ENCODE measurements at regions not wholly inside any gene's neighbourhood (a gene's known extent, or its start where the extent isn't known, plus 50 kb on each side); places are given as distances from the start of the nearest gene placed in this dataset.

DNA sequence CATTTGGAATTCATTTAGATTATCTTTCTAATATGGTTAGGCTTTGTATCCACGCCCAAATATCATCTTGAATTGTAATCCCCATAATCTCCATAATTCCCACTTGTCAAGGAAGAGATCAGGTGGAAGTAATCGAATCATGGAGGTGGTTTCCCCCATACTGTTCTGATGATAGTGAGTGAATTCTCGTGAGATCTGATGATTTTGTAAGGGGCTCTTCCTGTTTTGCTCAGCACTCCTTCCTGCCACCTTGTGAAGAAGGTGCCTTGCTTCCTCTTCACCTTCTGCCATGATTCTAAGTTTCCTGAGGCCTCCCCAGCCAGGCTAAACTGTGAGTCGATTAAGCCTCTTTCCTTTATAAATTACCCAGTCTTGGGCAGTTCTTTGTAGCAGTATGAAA, 527.5 kb upstream of the ARRDC3 start:
- no peak for DNase-seq (ENCODE audit: low read depth)
- H3K4me3 ChIP-seq (replicated peaks; ENCODE audit: low read depth, low read length) = no peak overlapping the region
- TF ChIP-seq, protein P1, sequence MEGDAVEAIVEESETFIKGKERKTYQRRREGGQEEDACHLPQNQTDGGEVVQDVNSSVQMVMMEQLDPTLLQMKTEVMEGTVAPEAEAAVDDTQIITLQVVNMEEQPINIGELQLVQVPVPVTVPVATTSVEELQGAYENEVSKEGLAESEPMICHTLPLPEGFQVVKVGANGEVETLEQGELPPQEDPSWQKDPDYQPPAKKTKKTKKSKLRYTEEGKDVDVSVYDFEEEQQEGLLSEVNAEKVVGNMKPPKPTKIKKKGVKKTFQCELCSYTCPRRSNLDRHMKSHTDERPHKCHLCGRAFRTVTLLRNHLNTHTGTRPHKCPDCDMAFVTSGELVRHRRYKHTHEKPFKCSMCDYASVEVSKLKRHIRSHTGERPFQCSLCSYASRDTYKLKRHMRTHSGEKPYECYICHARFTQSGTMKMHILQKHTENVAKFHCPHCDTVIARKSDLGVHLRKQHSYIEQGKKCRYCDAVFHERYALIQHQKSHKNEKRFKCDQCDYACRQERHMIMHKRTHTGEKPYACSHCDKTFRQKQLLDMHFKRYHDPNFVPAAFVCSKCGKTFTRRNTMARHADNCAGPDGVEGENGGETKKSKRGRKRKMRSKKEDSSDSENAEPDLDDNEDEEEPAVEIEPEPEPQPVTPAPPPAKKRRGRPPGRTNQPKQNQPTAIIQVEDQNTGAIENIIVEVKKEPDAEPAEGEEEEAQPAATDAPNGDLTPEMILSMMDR (IDR thresholded peaks at IDR 0.05; ENCODE audit: low read length, missing control alignments) = no peak

DNA sequence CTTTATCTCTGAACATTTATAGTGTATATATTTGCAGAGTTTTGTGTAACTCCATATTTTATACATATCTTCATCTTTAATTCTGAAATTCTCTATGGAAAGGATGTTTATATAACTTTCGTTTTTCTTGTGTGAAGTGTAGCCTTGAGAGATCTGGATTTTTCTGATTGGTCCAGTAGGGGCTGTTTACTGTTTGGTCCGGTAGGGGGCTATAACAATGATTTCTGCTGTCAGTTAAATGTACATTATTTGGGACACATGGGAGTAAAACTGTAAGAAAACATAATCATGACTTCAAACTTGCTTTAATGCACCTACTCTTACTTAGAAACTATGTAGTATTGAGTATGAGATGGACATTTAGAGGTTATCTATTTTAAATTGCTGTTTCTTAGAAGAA, 527.1 kb upstream of the ARRDC3 start:
- no peak for DNase-seq (ENCODE audit: low read depth)
- H3K4me3 ChIP-seq (replicated peaks; ENCODE audit: low read depth, low read length) = no peak overlapping the region
- TF ChIP-seq, protein P1 (IDR thresholded peaks at IDR 0.05; ENCODE audit: low read length, missing control alignments) = no peak

- TF ChIP-seq, protein P1 (IDR thresholded peaks at IDR 0.05; ENCODE audit: low read length, missing control alignments) = no peak
- DNase-seq (ENCODE audit: low read depth) = no peak
- no peak overlapping the region for H3K4me3 ChIP-seq (replicated peaks; ENCODE audit: low read depth, low read length)
These were observed 523.4 kb upstream of the ARRDC3 start for GRCh38 chr5:91906494-91906893.

GRCh38 chr5:91906027-91906426, 522.9 kb upstream of the ARRDC3 start:
- TF ChIP-seq, protein P1 (IDR thresholded peaks at IDR 0.05; ENCODE audit: low read length, missing control alignments) = no peak
- no peak overlapping the region for H3K4me3 ChIP-seq (replicated peaks; ENCODE audit: low read depth, low read length)
- DNase-seq (ENCODE audit: low read depth) = no peak

- H3K4me3 ChIP-seq (replicated peaks; ENCODE audit: low read depth, low read length) = no peak overlapping the region
- no peak for DNase-seq (ENCODE audit: low read depth)
- TF ChIP-seq, protein P1 (IDR thresholded peaks at IDR 0.05; ENCODE audit: low read length, missing control alignments) = no peak
These were observed 515.8 kb upstream of the ARRDC3 start for GRCh38 chr5:91898898-91899297.

DNA sequence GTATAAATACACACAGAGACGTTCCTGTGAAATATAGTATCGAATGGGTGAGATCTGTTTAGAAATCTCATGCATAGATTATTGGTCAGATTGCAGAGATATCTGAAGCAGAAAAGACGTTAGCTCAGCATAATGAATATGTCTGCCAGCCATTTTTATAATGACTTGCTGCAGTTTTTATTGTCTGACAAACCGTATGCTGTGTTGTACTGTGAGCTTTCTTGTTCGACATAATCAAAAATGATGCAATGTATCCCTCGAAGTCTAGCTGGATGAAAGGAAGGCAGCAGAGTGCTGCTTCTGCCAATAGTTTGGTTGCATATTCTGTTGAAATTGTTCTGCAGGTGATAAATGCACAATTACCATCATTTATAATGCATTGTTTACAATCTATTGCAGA, 514.9 kb upstream of the ARRDC3 start:
- H3K4me3 ChIP-seq (replicated peaks; ENCODE audit: low read depth, low read length) = no peak overlapping the region
- DNase-seq (ENCODE audit: low read depth) = no peak
- TF ChIP-seq, protein P1 (IDR thresholded peaks at IDR 0.05; ENCODE audit: low read length, missing control alignments) = no peak

GRCh38 chr5:91888810-91889209, 505.7 kb upstream of the ARRDC3 start:
- no peak for DNase-seq (ENCODE audit: low read depth)
- TF ChIP-seq, protein P1 (IDR thresholded peaks at IDR 0.05; ENCODE audit: low read length, missing control alignments) = no peak
- H3K4me3 ChIP-seq (replicated peaks; ENCODE audit: low read depth, low read length) = no peak overlapping the region
